ENCODE measurements at regions not wholly inside any gene's neighbourhood (a gene's known extent, or its start where the extent isn't known, plus 50 kb on each side); places are given as distances from the start of the nearest gene placed in this dataset.

DNA sequence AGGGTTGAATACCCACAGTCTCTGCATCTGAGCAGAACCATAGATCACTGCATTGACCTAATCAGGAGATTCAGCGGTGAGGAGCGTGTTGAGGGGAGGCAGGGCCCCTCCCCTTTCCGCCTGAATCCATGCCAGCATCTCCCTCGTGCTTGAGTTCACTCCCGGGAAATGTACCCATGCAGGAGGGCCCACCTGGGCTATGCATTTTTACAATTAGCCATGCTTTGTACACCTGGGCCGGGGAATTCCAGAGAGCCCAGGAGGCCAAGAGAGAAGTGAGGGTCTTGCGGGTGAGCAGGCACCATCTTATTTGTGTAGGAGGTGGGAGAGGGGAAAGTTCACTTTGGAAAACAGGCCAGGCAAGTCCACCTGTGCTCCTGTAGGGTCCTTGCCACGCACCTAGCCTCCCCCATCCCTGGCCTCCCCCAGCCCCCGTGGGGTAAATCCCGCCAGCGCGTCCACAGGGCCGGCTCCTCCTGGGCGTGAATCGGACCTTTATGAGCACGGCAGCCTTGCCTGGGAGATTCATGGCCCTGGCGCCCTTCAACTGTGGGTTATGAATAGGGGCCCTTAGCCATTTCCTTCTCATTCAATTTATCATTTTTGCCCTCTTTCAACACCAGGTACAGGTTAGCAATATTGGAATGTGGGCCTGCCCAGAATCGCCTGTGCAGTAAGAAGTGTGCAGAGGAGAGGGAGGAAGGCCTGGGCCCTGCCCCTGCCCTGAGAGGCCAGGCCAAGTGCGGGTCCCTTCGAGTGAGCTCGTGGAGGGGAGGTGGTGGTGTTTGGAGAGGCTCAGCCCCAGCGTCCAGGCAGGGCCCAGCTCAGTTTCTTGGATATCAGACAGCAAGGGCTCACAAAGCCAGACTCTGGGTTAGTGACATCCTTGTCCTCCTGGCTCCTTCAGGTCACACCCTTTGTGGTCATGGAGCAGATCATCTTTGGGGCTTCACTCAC, 84.4 kb upstream of the ACTRT2 start:
- DNase-seq, result no peak

DNA sequence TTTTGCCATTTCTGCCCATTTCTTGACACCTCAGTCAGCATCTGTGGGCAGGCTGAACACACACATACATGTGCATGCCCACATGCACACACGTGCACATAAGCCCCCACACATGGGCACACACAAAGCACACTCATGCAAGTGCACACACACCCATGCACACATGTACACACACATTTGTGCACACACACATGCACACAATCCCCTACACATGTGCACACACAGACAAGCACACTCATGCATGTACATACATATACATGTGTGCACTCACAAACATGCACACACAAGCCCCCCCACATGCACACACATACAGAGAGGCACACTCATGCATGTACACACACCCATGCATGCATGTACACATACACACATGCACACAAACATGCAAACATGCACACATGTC, 83.5 kb upstream of the ACTRT2 start:
- DNase-seq, result no peak

DNA sequence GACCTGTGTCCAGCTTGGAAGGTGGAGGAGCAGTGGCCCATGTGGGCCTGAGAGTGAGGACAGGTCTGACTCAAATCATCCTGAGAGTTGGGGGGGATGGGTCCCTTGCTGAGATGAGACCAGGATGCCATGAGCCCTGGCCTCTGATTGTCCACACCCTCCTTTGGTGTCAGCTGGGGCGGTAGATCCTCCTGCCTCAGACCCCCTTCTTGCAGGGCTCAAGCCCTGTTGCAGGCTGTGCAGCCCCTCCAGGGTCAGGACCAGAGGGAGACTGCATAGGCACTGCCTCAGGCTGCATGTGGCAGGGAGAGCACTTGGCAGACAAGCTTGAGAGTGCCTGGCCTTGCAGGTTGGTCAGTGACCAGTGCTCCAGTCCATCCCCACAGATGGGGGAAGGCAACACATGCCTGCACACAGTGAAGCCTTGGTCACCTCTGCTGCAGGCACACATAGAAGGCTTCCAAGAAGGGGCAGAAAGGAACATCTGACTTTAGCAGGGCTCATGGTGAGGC, 82.2 kb upstream of the ACTRT2 start:
- no peak for DNase-seq

DNA sequence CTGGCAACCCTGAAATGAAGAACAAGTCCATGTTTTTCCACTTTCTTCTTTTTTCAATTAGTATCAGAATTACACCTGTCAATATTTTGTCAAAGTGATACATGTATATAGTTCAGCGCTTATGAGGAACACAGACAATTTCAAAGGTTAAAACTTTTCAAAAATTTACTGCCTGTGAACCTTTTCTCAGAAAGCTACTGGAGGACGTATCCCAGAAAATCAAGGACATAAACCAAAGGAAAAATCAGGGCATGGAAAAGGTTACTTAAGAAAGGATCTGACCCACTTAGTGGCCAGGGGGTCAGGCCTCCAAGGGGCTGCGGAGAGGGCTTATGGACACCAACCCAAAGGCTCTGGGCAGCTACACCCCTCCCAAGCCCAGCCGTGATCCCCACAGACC, 81.1 kb upstream of the ACTRT2 start:
- DNase-seq, result no peak

DNA sequence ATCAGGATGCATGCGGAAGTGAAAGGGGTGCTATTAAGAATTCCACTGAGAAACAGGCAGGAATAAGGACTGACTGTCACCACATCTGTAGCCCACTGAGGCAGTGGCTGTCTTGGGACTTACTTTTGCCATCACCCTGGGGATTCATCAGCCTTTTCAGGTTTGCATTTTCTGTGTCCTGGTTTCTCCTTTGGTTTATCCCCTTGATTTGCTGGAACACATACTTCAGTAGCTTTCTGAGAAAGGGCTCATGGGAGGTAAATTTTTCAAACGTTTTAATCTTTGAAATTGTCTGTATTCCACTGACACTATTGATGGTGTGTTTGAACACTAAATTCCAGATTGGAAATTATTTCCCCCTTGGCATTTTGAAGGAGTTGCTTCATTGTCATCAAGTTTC, 80.2 kb upstream of the ACTRT2 start:
- no peak for DNase-seq

DNA sequence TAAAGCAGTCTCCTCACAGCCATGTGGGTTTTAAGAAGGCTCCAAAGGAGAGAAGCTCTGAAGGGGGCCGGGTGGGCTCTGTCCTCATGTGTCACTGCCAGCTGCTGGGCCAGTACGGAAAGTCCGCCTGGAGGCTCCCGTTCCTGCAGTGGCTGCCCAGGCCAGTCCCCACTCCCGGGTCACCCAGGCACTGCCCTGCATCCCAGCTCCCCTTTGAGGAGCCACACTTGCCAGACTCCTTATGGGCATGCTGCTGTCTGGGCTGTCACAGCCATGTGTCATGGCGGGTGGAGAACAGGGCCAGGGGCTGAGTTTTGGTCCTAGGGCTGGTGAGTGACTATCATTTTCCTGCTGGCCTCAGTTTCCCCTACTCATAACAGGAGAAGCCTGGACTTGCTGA, 79.4 kb upstream of the ACTRT2 start:
- DNase-seq, result no peak

DNA sequence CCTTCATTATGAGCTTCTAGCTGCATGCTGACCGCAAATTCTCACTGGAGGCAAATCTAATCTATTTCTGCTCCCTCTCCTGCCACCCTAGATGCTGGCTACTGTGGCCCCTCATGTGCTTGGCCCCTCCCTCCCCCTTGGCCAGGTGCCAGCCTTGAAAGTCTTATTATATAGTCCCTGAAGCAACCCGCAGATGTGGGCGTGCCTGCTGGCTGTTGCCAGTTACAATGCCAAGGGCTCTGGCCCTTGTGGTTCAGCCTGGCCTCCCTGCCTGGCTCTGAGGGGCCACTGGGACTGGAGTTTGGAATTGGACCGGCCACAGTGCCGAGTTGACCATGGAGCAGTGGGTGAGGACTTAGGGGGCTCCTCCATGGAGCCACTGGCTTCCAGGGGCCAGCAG, 78.9 kb upstream of the ACTRT2 start:
- DNase-seq, result no peak

DNA sequence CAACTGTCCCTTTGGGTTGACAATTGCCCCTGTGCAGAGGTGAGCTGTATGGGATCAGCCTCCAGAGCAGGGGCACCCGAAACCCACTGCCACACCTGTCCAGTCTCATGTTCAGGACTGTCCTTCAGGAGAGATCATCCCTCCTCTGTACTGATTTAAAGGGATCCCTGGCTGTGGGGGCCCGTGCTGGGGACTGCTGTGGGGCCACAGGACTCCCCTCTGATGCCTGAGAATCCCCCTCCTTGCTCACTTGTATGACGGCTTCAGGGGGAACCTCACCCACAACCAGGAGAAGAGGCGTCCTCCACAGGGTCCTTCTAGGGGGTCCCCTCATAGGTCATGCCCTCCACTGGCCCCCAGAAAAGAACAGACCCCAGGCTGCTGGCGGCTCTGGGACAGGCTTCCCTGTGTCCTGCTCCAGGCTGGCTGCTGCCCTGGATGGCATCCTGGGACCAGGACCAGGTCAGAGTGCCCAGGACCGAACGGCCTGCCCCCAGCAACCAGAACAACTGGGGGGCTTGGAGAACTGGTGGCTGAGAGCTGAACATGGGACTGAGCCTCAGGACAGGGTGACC, 77.5 kb upstream of the ACTRT2 start:
- no peak for DNase-seq

DNA sequence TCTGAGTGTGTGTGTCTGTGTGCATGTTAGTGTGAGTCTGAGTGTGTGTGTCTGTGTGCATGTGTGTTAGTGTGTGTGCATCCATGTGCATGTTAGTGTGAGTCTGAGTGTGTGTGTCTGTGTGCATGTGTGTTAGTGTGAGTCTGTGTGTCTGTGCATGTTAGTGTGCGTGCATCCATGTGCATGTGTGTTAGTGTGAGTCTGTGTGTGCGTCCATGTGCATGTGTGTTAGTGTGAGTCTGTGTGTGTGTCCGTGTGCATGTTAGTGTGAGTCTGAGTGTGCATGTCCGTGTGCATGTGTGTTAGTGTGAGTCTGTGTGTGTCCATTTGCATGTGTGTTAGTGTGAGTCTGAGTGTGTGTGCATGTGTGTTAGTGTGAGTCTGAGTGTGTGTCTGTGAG, 76.6 kb upstream of the ACTRT2 start:
- DNase-seq, result no peak

DNA sequence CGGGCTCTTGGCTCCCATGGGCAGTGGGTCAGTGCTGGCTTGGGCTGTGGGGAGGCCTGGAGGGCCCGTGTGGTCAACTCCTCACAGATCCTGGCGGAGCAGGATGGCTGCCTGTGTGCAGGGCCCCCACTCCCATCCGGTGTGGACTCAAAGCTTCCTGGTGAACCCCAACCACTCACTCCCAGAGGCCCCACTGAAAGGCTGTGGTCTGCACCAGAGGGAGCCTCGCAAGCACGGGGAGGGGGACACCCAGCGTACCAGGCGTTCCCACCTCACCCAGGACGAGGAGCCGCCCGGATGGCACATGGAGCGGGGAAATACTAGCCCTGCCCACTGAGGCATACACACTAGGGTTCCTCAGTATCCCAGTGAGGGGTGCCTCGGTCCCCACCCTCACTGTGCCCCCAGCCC, 75.4 kb upstream of the ACTRT2 start:
- DNase-seq, result no peak

DNA sequence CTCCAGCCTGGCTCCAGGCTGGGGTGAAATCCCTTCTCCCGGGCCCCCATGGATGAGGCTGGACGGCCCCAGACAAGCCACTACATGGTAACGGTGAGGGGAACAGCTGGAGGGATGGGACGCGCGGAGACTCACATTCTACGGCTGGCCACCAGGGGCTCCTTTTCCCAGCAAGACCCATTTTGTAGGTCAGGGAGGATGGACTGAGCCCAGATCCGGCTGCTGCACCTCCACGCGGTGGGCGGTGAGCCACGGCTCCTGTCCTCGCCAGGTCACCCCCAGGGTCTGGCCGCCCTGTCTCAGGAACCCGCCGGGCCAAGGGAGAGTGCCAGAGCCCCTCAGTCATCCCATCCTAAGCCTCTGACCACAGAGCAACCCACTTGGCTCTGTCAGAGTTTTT, 75.0 kb upstream of the ACTRT2 start:
- no peak for DNase-seq

DNA sequence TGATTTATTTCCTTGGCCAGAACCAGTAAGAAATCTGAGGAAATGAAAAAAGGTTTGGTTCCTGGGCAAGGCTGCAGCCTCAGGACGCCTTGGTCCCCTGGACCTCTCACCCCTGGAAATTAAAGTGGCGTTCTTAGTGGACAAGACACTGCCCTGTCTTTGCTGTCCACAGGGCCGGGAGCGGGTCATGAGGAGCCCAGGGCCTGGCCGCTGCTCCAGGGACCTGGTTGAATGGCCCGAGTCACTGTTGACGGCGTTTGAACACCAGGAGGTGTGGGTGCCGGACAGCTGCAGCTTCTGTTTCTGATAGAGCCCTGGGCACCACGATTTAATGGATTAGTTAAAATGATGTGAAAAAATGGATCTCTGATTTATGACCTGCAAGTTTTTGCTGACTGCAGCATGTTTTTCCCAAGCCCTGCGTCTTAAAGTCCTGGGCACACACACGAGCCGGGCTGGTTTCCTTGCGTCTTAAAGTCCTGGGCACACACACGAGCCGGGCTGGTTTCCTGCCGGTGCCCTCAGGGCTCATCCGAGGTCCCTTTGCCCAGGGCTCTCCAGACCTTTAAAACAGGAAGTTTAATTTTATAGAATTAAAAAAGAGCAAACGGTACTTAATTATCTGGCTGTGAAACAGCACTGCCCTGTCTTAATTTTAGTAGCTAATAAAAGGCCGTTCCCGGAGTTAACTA, 74.1 kb upstream of the ACTRT2 start:
- DNase-seq, result no peak

DNA sequence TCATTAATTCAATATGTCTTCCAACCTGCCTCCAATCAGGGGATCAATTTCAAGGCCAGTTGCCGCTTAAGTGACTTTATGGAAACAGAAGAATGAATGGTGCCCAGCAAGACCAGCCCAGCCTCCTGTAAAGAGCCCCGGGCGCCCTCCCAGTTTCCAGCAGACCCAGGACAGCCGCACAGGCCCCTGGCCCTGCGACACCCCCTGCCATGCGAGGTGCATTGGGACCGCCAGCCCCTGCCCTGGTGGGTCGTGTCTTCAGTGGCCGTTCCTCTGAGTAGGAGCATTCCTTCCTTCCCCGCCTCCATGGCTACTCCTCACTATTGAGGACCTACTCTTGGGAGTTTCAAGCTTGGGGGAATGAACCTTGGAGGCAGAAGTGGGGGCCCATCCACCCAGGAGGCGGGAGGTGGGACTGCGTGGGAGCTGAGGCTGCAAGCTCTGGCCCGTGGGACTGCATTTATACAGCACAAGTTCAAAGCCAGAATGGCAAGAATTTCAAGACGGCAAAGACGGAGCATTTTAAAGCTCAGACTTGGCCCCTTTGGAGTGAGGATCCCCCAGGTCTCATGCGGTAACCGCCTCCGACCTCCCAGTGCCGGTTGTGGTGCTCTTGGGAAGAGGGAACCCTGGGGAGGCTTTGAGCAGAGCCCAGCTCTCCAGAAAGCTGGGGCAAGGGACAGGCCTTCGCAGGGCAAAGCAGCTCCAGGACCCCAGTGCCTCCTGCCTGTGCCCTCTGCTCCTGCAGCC, 73.1 kb upstream of the ACTRT2 start:
- DNase-seq, result no peak

DNA sequence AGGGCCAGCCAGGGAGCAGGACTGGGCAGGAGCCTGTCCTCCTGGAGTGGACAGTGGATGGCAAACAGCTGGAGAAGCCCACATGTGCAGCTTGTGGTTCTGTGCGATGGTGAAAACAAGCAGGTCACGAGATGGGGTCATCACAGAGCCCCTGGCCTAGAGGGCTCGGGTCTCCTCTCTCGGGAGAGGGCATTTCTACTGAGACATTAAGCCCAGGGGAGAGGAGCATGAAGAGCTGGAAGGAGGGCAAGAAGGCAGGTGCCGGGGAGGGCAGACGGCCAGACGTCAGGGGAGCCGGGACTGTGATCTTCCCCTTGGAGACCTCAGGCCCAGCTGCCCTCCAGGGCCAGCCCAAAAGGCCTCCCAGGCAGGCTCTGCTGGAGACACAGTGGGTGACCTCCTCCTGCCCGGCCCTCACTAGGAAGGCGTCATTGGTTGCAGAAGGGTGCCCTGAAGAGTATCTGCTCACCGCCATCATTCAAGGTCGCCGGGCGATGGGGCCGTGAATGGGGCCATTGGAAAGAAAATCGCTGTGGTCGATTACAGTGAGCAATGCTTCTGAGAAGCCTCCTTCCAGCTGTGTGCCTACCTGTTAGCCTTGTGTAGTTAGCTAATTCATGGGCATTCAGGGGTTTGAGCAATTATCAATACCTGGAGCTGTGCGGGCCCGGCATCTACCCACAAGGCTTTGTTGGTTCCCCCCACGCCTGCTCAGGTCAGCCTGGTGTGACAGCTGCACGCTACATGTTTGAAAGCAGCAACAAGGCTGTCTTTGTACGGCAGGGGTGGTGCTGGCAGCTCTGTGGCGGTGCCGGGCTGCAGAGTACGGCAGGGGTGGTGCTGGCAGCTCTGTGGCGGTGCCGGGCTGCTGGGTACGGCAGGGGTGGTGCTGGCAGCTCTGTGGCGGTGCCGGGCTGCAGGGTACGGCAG, 72.3 kb upstream of the ACTRT2 start:
- DNase-seq, result no peak

DNA sequence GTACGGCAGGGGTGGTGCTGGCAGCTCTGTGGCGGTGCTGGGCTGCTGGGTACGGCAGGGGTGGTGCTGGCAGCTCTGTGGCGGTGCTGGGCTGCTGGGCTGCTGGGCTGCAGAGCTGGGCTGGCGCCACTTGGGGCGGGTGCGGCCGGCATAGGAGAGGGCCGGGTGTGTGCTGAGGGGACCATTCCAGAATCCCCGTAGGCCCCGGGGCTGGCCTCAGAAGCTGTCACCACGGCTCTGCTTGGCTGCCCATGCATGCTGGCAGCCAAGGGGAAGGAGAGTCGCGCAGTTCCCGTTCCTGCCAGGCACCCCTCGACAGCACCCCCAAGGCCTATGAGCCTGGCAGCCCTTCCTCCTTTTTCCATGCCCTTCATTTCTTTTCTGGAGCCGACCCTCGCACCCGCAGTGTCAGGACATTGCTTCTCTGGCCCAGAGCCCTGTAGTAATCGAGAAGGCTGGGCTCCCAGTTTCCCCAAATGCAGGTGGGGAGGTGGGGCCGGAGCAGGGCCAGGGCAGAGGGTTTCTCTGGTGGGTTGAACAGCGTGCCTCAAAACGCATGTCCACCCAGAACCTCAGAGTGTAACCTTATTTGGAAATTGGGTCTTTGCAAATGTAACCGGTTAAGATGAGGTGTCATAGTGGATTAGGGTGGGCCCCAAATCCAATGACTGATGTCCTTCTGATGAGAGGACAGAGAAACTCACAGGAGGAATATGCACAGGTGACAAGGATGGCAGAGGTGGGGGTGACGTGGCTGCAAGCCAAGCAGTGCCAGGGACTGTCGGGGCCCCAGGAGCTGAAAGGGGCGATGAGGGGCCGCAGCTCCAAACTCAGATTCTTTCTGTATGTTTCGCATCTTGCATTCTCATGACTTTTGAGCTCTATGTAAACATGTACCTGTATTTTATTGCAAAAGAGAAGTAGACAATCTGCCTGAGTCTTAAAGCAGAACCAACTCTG, 71.0 kb upstream of the ACTRT2 start:
- no peak for DNase-seq

DNA sequence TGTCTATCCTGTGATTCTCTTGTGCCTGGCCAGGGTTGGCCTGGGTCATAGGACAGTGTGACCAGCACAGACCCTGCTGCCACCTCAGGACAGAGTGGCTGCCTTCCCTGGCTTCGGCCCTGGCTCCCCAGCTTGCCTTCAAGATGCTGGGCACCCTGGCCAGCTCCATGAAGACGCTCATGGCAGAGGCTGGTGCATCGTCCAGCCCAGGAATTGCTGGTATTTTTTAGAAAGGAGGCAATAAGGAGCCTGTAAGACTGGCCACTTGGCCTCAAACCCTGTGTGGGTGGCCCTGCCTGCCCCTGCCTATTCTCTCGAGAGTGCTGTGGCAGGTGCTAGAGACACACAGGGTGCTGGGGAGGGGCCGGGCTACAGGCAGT, 70.4 kb upstream of the ACTRT2 start:
- no peak for DNase-seq

DNA sequence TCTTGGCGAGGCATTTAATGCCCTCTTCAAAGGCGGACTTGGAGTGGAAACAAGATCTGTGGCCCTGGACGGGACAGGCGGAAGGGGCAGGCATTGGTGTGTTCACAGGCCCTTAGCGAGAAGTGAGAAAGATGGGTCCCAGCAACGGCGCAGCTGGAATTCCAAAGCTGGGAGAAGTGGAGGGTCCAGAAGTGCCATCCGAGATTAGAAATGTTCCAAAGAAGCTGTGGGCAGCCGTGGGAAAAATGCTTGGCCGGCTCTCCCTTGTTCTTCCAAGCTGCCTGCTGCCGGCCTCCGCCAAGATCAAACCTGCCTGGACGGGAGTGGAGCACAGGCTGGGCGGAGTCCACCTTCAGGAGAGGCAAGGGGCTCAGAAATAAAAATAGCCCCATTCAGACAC, 69.4 kb upstream of the ACTRT2 start:
- DNase-seq, result no peak

DNA sequence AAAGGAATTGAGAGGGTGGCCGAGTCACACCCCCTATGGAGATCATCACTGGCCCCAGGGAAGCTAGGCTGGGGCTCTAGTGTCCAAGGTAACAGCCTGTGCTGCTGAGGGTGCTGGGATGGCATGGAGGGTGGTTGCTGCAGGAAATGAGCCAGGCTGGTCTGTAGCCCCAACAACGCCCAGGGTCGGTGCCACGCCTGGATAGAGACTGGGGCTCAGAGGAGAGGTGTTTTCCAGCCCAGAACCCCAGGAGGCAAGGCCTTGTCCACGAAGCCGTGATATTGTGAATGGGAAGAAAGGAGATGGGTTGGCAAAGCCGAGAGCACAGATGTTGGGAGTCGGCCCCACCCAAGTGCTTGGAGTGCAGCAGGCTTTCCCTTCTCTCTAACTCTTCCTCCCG, 68.9 kb upstream of the ACTRT2 start:
- no peak for DNase-seq

DNA sequence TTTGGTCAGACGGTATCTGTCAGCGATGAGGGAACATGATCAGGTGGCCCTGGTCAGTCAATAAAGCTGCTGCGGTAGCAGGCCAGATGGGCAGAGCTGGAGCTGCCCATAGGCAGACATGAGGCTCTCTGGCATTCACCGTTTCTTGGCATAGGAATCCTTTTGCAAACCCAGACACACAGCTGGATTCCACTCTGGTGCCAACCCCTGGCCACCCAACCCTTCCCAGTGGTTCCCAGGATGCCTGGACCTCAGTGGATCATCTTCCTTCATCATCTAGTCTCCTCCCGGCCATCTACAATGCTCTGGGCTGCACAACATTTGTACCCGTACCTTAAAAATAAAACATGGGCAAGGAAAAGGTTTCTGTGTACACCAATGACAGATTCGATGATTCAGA, 68.3 kb upstream of the ACTRT2 start:
- DNase-seq, result no peak

DNA sequence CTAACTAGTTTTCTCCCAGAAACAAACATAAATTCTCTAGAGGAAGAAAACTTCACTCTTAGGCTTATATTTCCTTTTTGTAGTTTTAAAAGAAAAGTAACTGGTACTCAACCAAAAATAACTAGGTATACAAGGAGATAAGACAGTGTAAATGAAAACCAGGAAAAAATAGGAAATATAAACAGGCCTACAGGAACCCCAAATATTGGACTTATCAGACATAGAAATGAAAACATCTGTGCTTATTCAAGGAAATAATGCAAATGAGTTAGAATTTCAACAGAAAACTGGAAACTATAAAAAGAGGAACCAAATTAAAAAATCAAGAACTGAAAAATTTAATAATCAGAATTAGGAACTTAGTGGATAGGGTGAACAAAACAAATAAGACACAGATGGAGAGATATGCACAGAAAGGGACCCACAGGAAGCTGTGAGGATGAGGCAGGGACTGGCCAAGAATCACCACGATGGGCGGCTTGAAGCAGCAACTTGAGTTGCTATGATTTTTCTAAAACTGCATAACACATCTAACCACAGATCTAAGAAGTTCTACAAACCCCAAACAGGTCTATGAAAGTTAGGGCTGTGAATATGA, 67.5 kb upstream of the ACTRT2 start:
- no peak for DNase-seq
